Epithelial cell of esophagus (primary cell): ENCODE measurements at regions not wholly inside any gene's neighbourhood (a gene's known extent, or its start where the extent isn't known, plus 50 kb on each side); places are given as distances from the start of the nearest gene placed in this dataset.
A peak's percentile ranks its signal among the peaks of the same experiment; 100 is the strongest.

ENCODE experiments used
- DNase-seq: peaks from one replicate; pipeline ENCODE4 v3.0.0; 2010; ENCODE audit warnings: low read depth
- H3K4me3 ChIP-seq: 2 replicates; pipeline ENCODE4 v1.5.1; 2011; ENCODE audit warnings: mild to moderate bottlenecking, low read length, control low read depth
- CTCF ChIP-seq: IDR thresholded peaks from 2 replicates; pipeline ENCODE4 v1.5.1; 2011; ENCODE audit warnings: low read depth, mild to moderate bottlenecking, low read length, control low read depth, inconsistent platforms; ENCODE audit not compliant: insufficient read depth; ENCODE audit errors: missing control alignments

- no peak overlapping the region for H3K4me3 ChIP-seq
- TF ChIP-seq CTCF, result no peak
- DNase-seq, result no peak
Observed at GRCh38 chr2:217267758-217268157, 407.9 kb upstream of the TNP1 start.

GRCh38 chr2:217263756-217264155 is 403.9 kb upstream of the TNP1 start:
- H3K4me3 ChIP-seq, result no peak overlapping the region
- no peak for DNase-seq
- no peak for TF ChIP-seq CTCF

GRCh38 chr2:217262911-217263310 is 403.0 kb upstream of the TNP1 start:
- no peak for TF ChIP-seq CTCF
- H3K4me3 ChIP-seq, result no peak overlapping the region
- DNase-seq, result no peak

GRCh38 chr2:217261452-217261851 is 401.6 kb upstream of the TNP1 start:
- no peak overlapping the region for H3K4me3 ChIP-seq
- no peak for TF ChIP-seq CTCF
- no peak for DNase-seq

GRCh38 chr2:217260441-217261115 is 400.7 kb upstream of the TNP1 start:
- no peak overlapping the region for H3K4me3 ChIP-seq
- TF ChIP-seq CTCF, result no peak
- no peak for DNase-seq

- H3K4me3 ChIP-seq, result no peak overlapping the region
- TF ChIP-seq CTCF, result no peak
- DNase-seq, result peak; percentile 15
Observed at GRCh38 chr2:217258170-217258569, 398.3 kb upstream of the TNP1 start.

GRCh38 chr2:217256251-217256650 is 396.4 kb upstream of the TNP1 start:
- DNase-seq, result no peak
- H3K4me3 ChIP-seq, result no peak overlapping the region
- TF ChIP-seq CTCF, result no peak
